Skeletal muscle tissue (tissue), 3 donors: ENCODE measurements at regions not wholly inside any gene's neighbourhood (a gene's known extent, or its start where the extent isn't known, plus 50 kb on each side); places are given as distances from the start of the nearest gene placed in this dataset.

ENCODE experiments used
- H3K27ac ChIP-seq: one replicate; pipeline ENCODE4 v1.7.0; 2013; ENCODE audit warnings: mild to moderate bottlenecking, low read depth, low read length, inconsistent platforms
- H3K27me3 ChIP-seq, 3 donors: one replicate each; pipeline ENCODE4 v1.7.0; 2013; ENCODE audit warnings: low read length in 3 of 3; ENCODE audit not compliant: control insufficient read depth in 3 of 3, insufficient read depth in 3 of 3
- H3K36me3 ChIP-seq, 3 donors: one replicate each; pipeline ENCODE4 v1.7.0; 2013; ENCODE audit warnings: low read length in 3 of 3; ENCODE audit not compliant: control insufficient read depth in 3 of 3, insufficient read depth in 3 of 3
- H3K4me1 ChIP-seq, 3 donors: one replicate each; pipeline ENCODE4 v1.7.0; 2013; ENCODE audit warnings: low read length in 3 of 3, mild to moderate bottlenecking in 3 of 3; ENCODE audit not compliant: control insufficient read depth in 3 of 3, insufficient read depth in 3 of 3
- H3K4me3 ChIP-seq, 3 donors: one replicate each; pipeline ENCODE4 v1.7.0; 2013; ENCODE audit warnings: low read length in 3 of 3
- H3K9ac ChIP-seq, 3 donors: one replicate each; pipeline ENCODE4 v1.7.0; 2013; ENCODE audit warnings: low read length in 3 of 3, mild to moderate bottlenecking in 3 of 3, moderate library complexity in 2 of 3, low read depth in 1 of 3
- H3K9me3 ChIP-seq, 3 donors: one replicate each; pipeline ENCODE4 v1.7.0; 2013; ENCODE audit warnings: low read length in 3 of 3; ENCODE audit not compliant: control insufficient read depth in 3 of 3
- donor health status: Osteomylitis.

DNA sequence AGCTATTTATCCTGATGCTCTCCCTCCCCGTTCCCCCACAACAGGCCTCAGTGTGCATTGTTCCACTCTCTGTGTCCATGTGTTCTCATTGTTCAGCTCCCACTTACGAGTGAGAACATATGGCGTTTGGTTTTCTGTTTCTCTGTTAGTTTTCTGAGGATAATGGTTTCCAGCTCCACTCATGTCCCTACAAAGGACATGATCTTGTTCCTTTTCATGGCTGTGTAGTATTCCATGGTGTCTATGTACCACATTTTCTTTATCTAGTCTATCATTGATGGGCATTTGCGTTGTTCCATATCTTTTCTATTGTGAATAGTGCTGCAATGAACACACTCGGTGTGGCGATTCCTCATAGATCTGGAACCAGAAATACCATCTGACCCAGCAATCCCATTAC lies 225.9 kb upstream of the CDH4 start:
- H3K4me1 ChIP-seq, result no peaks in the 10 kb centered on the region
- no peaks in the 10 kb centered on the region for H3K9me3 ChIP-seq
- H3K9ac ChIP-seq, result no peak overlapping the region
- no peak overlapping the region for H3K27ac ChIP-seq
- no peak overlapping the region for H3K4me3 ChIP-seq
- peaks cover 0 to 12% (median 0%) of the 10 kb centered on the region in 3 donors for H3K27me3 ChIP-seq
- no peaks in the 10 kb centered on the region for H3K36me3 ChIP-seq

DNA sequence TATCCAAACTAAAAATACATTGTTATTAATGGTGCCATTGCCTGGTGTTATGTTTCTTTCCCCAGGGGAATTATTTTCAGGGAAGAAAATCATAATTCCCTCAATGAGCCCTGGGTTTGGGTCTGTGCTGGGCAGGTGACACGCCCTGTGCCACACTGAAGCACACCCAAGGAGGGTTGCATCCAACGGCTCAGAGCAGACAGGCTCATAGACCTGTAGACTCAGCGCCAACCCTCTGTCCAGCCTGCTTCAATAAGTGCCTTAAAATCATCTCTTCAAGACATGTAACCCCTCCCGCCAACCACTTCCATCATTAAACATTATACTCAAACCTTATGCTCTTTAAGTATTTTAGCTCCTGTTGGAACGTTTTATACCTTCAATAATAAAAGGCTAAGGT lies 225.3 kb upstream of the CDH4 start:
- Histone ChIP-seq H3K9me3 (no peaks in the 10 kb centered on the region), H3K27me3 (peaks cover 0 to 12% (median 0%) of the 10 kb centered on the region in 3 donors), H3K27ac (no peak overlapping the region), H3K4me3 (no peak overlapping the region), H3K36me3 (no peaks in the 10 kb centered on the region), H3K9ac (no peak overlapping the region), H3K4me1 (no peaks in the 10 kb centered on the region)

DNA sequence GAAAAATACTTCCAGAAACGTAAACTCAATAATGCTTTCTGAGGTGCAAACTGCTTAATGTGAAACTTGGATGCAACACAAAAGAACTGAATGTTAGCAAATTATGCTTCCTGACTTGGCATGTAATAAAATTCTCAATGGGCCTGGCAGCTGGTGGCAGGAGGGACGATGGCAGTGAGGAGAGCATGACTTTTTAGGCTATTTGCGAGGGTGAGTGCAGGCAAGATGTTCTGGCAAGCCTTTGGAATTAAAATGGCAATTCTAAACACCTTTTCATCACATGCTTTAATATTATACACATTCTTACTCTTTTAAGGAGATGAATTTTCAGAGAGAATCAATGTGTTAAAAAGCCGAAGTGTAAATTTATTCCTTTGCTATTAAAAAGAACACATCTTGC lies 224.8 kb upstream of the CDH4 start:
- Histone ChIP-seq H3K4me3 (no peak overlapping the region), H3K4me1 (no peaks in the 10 kb centered on the region), H3K9me3 (no peaks in the 10 kb centered on the region), H3K27me3 (peaks cover 0 to 12% (median 0%) of the 10 kb centered on the region in 3 donors), H3K9ac (no peak overlapping the region), H3K27ac (no peak overlapping the region), H3K36me3 (no peaks in the 10 kb centered on the region)

DNA sequence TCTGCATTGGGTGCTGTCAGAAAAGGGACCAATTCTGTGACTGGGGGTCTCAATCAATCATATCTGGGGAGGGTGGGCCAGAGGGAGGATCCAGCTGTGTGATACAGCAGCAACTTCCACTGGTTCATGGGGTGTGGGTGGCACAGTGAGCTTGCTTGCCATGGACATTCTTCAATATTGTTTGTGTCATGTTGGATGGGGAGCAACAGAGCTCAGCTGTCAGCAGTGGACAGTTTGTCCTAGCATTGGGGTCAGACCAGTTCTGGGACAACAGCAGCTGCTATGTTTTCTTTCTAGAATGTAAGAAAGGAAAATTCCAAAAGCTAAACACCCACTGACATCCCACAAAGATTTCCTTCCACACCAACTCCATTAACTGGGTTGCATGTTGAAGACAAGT lies 221.9 kb upstream of the CDH4 start:
- Histone ChIP-seq H3K9ac (no peak overlapping the region), H3K27me3 (peaks cover 0 to 4% (median 0%) of the 10 kb centered on the region in 3 donors), H3K4me3 (no peak overlapping the region), H3K4me1 (no peaks in the 10 kb centered on the region), H3K36me3 (no peaks in the 10 kb centered on the region), H3K27ac (no peak overlapping the region), H3K9me3 (peaks cover 0 to 1% (median 0%) of the 10 kb centered on the region in 3 donors)

DNA sequence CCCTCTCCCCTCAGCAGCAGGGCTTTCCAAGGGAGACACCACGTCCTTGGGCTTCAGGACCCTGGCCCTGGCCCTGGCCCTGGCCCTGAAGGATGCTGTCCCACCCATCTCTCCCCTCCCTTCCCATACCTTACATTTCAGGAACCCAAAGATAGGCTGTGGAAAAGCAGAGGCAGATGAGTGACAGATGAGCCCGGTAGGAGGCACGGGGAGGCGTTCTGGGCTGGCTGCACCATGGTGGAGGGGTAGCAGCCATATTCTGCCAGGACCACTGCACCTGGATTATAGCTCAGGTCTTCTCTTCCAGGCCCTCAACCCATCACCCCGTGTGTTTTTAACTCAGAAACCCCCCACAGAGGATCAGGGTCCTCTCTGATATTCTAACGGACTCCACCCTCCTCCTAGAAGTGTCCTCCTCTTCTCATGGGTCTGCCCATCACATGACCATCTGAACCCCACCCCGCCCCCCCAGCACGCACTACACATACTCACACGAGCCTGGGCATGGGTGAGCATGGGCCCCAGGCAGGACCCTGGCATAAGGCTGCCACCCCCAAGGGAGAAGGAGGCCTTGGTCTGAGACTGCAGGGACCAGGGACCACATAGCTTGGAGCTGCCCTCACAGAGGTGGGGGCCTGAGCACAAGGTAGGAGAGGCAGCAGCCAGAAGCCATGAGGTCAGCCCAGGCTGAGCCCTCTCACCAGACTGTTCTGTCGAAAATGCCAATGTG lies 220.8 kb upstream of the CDH4 start:
- Histone ChIP-seq H3K9ac (no peak overlapping the region), H3K4me3 (no peak overlapping the region), H3K27me3 (peaks cover 0 to 4% (median 0%) of the 10 kb centered on the region in 3 donors), H3K27ac (no peak overlapping the region), H3K4me1 (no peaks in the 10 kb centered on the region), H3K36me3 (no peaks in the 10 kb centered on the region), H3K9me3 (peaks cover 0 to 1% (median 0%) of the 10 kb centered on the region in 3 donors)

DNA sequence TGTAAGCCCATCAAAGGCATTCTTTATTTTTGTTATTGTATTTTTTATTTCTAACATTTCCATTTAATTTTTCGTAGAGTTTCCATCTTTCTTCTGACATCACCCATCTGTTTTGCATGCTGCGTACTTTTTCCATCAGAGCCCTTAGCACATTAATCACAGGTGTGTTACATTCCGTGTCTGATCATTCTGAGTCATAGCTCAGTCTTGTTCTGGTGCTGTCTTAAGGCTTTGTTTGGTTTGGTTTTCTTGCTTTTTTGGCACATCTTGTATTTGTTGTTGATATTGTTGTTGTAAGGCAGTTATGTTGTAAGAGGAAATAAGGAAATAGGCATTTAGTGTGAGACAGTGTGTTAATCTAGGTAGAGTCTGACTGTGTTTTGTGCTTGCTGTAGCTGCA lies 214.6 kb upstream of the CDH4 start:
- no peak overlapping the region for H3K27ac ChIP-seq
- H3K27me3 ChIP-seq, result peaks cover 0 to 3% (median 0%) of the 10 kb centered on the region in 3 donors
- H3K9me3 ChIP-seq, result peaks cover 0 to 1% (median 0%) of the 10 kb centered on the region in 3 donors
- no peak overlapping the region for H3K9ac ChIP-seq
- no peak overlapping the region for H3K4me3 ChIP-seq
- no peaks in the 10 kb centered on the region for H3K4me1 ChIP-seq
- H3K36me3 ChIP-seq, result no peaks in the 10 kb centered on the region

DNA sequence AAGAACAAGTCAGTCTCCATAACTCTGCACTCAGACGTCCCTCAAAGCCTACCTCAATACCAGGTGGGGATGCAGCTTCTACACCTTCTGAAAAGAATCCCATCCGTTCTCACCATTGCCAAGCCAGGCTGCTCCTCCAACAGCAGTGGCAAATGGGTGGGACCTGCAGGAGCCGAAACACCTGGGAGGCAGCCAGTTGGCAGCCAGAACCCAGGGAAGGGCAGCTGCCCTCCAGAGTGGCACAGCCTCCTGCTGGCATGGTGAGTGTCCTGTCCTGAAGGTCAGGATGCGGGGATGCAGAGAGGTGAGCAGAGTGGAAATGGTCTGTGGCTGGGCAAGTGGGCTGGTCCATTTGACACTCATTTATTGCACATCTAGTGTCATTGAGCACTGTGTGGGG lies 210.6 kb upstream of the CDH4 start:
- Histone ChIP-seq H3K4me1 (no peaks in the 10 kb centered on the region), H3K36me3 (peaks cover 0 to 3% (median 0%) of the 10 kb centered on the region in 3 donors), H3K27ac (no peak overlapping the region), H3K9me3 (peaks cover 0 to 3% (median 0%) of the 10 kb centered on the region in 3 donors), H3K27me3 (peaks cover 0 to 7% (median 6%) of the 10 kb centered on the region in 3 donors), H3K4me3 (no peak overlapping the region), H3K9ac (no peak overlapping the region)

DNA sequence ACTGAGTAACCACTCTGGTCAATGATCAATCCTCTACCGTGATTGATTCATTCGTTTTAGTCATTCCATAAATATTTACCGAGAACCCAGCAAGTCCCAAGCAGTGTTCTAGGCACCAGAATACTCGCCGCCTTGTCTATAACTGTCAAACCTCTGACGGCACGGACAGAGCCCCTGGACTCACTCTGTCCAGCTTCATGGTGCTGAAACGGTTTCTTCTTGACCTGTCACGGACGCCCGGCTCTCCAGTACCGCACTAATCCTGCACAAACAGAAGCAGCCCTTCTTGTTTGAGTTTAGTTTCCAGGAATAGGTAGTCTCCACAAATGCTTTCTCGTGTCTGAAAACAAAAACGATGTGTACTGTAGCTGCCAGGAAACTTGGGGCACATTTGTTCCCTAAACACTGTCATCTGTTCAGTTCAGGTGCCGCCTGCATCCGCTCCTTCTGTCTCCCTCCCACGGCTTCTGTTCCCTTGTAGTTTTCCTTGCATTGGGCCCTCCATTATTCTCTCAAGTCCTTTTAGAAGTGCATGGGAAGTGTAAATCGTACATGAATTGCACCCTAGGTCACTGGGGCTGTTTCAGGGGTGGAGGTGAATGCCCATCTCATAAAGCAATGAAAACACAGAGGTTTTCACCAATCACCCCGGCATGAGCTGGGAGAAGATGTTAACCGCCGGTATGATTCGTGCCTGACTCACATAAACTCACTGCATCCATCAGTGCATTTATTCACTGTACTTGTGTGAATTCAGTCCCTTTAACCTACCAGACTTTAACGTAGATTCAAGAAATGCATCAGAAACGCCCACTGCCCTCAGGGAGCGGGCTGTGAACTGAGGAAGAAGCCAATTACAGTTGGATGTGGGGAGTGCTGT lies 209.3 kb upstream of the CDH4 start:
- Histone ChIP-seq H3K36me3 (peaks cover 0 to 3% (median 0%) of the 10 kb centered on the region in 3 donors), H3K27ac (no peak overlapping the region)

DNA sequence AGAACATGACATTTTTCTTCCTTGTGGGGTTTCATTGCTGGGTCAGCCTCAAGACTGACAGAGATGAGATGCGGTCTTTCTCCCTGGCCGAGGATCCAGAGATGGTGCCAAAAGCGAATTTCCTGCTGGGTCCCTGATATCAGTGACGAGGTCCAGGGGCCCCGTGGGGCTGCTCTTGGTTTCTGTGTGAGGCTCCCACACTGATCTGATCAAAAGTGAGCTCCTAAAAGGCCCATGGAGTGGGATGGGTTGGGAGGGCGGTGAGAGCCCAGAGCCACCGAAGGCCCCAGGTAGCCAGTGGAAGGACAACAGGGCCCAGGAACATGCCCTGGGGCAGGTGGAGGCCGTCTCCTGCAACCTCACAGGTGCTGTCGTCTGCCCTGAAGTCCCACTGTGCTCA lies 208.4 kb upstream of the CDH4 start:
- Histone ChIP-seq H3K9ac (no peak overlapping the region), H3K4me3 (no peak overlapping the region), H3K9me3 (peaks cover 0 to 3% (median 0%) of the 10 kb centered on the region in 3 donors), H3K27me3 (peaks cover 0 to 7% (median 6%) of the 10 kb centered on the region in 3 donors), H3K4me1 (no peaks in the 10 kb centered on the region), H3K36me3 (peaks cover 0 to 3% (median 0%) of the 10 kb centered on the region in 3 donors), H3K27ac (no peak overlapping the region)

More for the DNA sequence above, 209.3 kb upstream of the CDH4 start:
- Histone ChIP-seq H3K9ac (no peak overlapping the region), H3K27me3 (peaks cover 0 to 7% (median 6%) of the 10 kb centered on the region in 3 donors), H3K4me1 (no peaks in the 10 kb centered on the region), H3K9me3 (peaks cover 0 to 3% (median 0%) of the 10 kb centered on the region in 3 donors), H3K4me3 (no peak overlapping the region)

DNA sequence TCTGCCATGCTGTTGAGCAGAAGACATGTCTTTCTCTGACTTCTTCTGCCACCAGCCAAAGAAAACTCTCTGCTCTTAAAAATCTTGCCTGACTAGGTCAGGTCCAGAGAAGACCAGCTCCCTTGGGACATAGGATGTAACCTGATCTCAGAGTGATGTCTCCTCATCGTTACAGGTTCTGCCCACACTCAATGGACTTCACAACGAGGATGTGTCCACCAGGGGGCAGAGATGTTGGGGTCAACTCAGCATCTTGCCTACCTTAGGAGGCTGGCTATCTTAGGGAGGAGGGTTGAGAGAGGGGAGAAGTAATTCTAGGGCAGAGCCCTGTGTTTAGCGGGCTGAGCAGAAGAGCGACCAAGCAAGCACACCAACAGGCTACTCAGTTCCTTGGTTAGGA lies 207.6 kb upstream of the CDH4 start:
- Histone ChIP-seq H3K9ac (no peak overlapping the region), H3K27ac (no peak overlapping the region), H3K27me3 (peaks cover 0 to 7% (median 6%) of the 10 kb centered on the region in 3 donors), H3K4me1 (no peaks in the 10 kb centered on the region), H3K36me3 (peaks cover 0 to 3% (median 0%) of the 10 kb centered on the region in 3 donors), H3K9me3 (peaks cover 0 to 3% (median 0%) of the 10 kb centered on the region in 3 donors), H3K4me3 (no peak overlapping the region)
